Prostate gland (tissue), 2 donors: ENCODE measurements at regions not wholly inside any gene's neighbourhood (a gene's known extent, or its start where the extent isn't known, plus 50 kb on each side); places are given as distances from the start of the nearest gene placed in this dataset.

Source experiments
- DNase-seq: peaks from one replicate; pipeline ENCODE4 v3.0.0-alpha.2; 2019; ENCODE audit warnings: low spot score
- H3K27ac ChIP-seq, 2 donors: fragments of 200-600 bp; sonication (generic); 2 replicates each; pipeline ENCODE4 v1.5.1; 2017 to 2019
- H3K27me3 ChIP-seq: fragments of 200-600 bp; sonication (generic); replicated peaks from 2 replicates; pipeline ENCODE4 v1.5.1; 2019; ENCODE audit not compliant: insufficient read depth
- H3K36me3 ChIP-seq, 2 donors: fragments of 200-600 bp; sonication (generic); 1 replicate in 1 of 2; 2 replicates in 1 of 2; pipeline versions ENCODE4 v1.5.1 to v1.8.1; 2017 to 2019
- H3K4me1 ChIP-seq: fragments of 200-600 bp; sonication (generic); replicated peaks from 2 replicates; pipeline ENCODE4 v1.5.1; 2019
- H3K4me3 ChIP-seq, 2 donors: fragments of 200-600 bp; sonication (generic); 2 replicates each; pipeline ENCODE4 v1.5.1; 2017 to 2019
- H3K9me3 ChIP-seq: fragments of 200-600 bp; sonication (generic); 2 replicates; pipeline ENCODE4 v1.5.1; 2017
- CTCF ChIP-seq, 4 experiments: fragments of 200-600 bp in 2 of 4; fragments of 450-650 bp in 2 of 4; sonication (generic) in 2 of 4; IDR thresholded peaks; 1 replicate in 3 of 4; 2 replicates in 1 of 4; pipeline ENCODE4 v1.5.1; 2016 to 2019; ENCODE audit warnings: antibody characterized with exemption in 4 of 4, mild to moderate bottlenecking in 2 of 4, moderate library complexity in 2 of 4
- POLR2A ChIP-seq: fragments of 450-650 bp; IDR thresholded peaks from one replicate; pipeline ENCODE4 v1.6.1; 2016; ENCODE audit warnings: antibody characterized with exemption, mild to moderate bottlenecking
- POLR2AphosphoS5 ChIP-seq: sonication (generic); formaldehyde crosslinking; IDR thresholded peaks from one replicate; pipeline ENCODE4 v1.6.1; 2017; ENCODE audit warnings: antibody characterized with exemption
- WGBS: methylation state at CpG from one replicate; pipeline ENCODE4 v1.1.5; 2018; 5-methylcytosine and 5-hydroxymethylcytosine counted together
- intact Hi-C: fragments of 100-400 bp; cut with DNase I; formaldehyde crosslinking; loops from one replicate; pipeline ENCODE4 v1.14.2; 2022

- Histone ChIP-seq H3K27ac (no peak overlapping the region), H3K4me1 (no peaks in the 10 kb centered on the region), H3K4me3 (no peak overlapping the region), H3K36me3 (no peaks in the 10 kb centered on the region), H3K9me3 (no peaks in the 10 kb centered on the region), H3K27me3 (no peaks in the 10 kb centered on the region)
- no peak for DNase-seq
- TF ChIP-seq CTCF (IDR thresholded peaks at IDR 0.05) (no peak), POLR2AphosphoS5 (no peak), POLR2A (no peak)
- intact Hi-C loops, result no loop called here
Measured at GRCh38 chr9:81741103-81741502, 51.8 kb upstream of the TLE1 start.

GRCh38 chr9:81748091-81748490 lies 58.7 kb upstream of the TLE1 start:
- intact Hi-C loops, result no loop called here
- no peaks in the 10 kb centered on the region for H3K36me3 ChIP-seq
- no peaks in the 10 kb centered on the region for H3K4me1 ChIP-seq
- WGBS, result 92% methylated on average over 1 of the region's 1 CpG
- H3K27me3 ChIP-seq, result no peaks in the 10 kb centered on the region
- H3K4me3 ChIP-seq, result no peak overlapping the region
- DNase-seq, result no peak
- no peaks in the 10 kb centered on the region for H3K9me3 ChIP-seq
- TF ChIP-seq CTCF (IDR thresholded peaks at IDR 0.05) (no peak), POLR2AphosphoS5 (no peak), POLR2A (no peak)
- H3K27ac ChIP-seq, result no peak overlapping the region

DNA sequence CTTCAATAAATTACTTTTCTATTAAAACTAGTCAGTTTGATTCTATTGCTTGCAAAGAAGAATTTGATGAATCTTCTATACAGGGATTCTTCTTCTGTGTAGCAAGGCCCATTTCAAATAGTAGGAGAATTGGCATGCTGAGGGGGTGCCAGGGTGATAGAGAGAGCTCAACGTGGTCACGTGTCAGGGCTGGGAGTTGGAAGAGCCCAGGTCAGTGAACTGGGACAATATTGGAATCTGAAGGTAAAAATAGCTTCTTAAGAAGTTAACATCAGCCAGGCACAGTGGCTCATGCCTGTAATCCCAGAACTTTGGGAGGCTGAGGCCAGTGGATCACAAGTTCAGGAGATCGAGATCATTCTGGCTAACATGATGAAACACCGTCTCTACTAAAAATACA lies 64.1 kb upstream of the TLE1 start:
- no peak for DNase-seq
- intact Hi-C loops, result no loop called here
- no peak for TF ChIP-seq POLR2AphosphoS5
- TF ChIP-seq POLR2A, result no peak
- TF ChIP-seq CTCF (IDR thresholded peaks at IDR 0.05), result no peak

GRCh38 chr9:81754245-81754644 lies 64.9 kb upstream of the TLE1 start:
- no peak overlapping the region for H3K4me3 ChIP-seq
- H3K36me3 ChIP-seq, result no peaks in the 10 kb centered on the region
- TF ChIP-seq POLR2A (no peak), CTCF (IDR thresholded peaks at IDR 0.05) (no peak), POLR2AphosphoS5 (no peak)
- no peaks in the 10 kb centered on the region for H3K27me3 ChIP-seq
- no peak for DNase-seq
- no peak overlapping the region for H3K27ac ChIP-seq
- no peaks in the 10 kb centered on the region for H3K9me3 ChIP-seq
- intact Hi-C loops, result no loop called here
- H3K4me1 ChIP-seq, result no peaks in the 10 kb centered on the region

More for the DNA sequence above, 64.1 kb upstream of the TLE1 start:
- no peaks in the 10 kb centered on the region for H3K4me1 ChIP-seq
- no peaks in the 10 kb centered on the region for H3K9me3 ChIP-seq
- H3K27me3 ChIP-seq, result no peaks in the 10 kb centered on the region
- no peaks in the 10 kb centered on the region for H3K36me3 ChIP-seq
- no peak overlapping the region for H3K27ac ChIP-seq
- 95% methylated on average over 4 of the region's 4 CpGs for WGBS
- H3K4me3 ChIP-seq, result no peak overlapping the region

DNA sequence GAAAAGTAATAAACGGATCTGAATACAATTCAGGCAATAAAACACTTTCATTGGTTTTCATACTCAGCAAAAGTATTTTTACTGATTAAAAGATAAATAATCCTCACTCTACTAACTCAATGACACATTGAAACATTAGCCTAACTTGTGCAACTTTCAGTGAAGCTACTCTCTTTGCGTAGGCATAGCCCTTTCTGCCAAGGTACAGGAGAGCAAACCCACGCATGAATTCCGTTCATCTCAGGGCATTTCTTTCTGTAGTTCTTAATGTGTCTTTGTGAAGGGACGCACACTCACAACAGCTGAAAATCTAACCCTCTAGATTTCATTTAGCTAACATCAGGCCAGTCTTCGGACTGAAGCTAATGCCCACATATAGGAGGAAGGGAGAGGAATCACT lies 66.4 kb upstream of the TLE1 start:
- Histone ChIP-seq H3K36me3 (no peaks in the 10 kb centered on the region), H3K27ac (no peak overlapping the region), H3K27me3 (no peaks in the 10 kb centered on the region), H3K4me1 (no peaks in the 10 kb centered on the region), H3K9me3 (no peaks in the 10 kb centered on the region), H3K4me3 (no peak overlapping the region)
- no peak for TF ChIP-seq POLR2A
- TF ChIP-seq POLR2AphosphoS5, result no peak
- no peak for TF ChIP-seq CTCF (IDR thresholded peaks at IDR 0.05)
- no peak for DNase-seq
- 84% methylated on average over 6 of the region's 6 CpGs for WGBS
- intact Hi-C loops, result no loop called here
